Tibial artery (tissue), 4 donors: ENCODE measurements at regions not wholly inside any gene's neighbourhood (a gene's known extent, or its start where the extent isn't known, plus 50 kb on each side); places are given as distances from the start of the nearest gene placed in this dataset.

Source experiments
- DNase-seq, 2 donors: peaks; one replicate each; pipeline ENCODE4 v3.0.0-alpha.2; 2019
- H3K27ac ChIP-seq, 2 donors: fragments of 200-600 bp; sonication (generic) in 1 of 2; 1 replicate in 1 of 2; 2 replicates in 1 of 2; pipeline ENCODE4 v1.5.1; 2018 to 2019; ENCODE audit warnings: mild to moderate bottlenecking in 1 of 2
- H3K27me3 ChIP-seq, 2 donors: fragments of 200-600 bp; sonication (generic) in 1 of 2; one replicate each; pipeline versions ENCODE4 v1.5.1 to v1.6.0; 2016 to 2019
- H3K36me3 ChIP-seq, 3 donors: fragments of 200-600 bp; sonication (generic) in 2 of 3; one replicate each; pipeline ENCODE4 v1.5.1; 2016 to 2019; ENCODE audit warnings: mild to moderate bottlenecking in 2 of 3
- H3K4me1 ChIP-seq, 4 donors: fragments of 200-600 bp; sonication (generic) in 2 of 4; 1 replicate in 3 of 4; 2 replicates in 1 of 4; pipeline ENCODE4 v1.5.1; 2016 to 2019
- H3K4me3 ChIP-seq, 2 donors: fragments of 200-600 bp; sonication (generic) in 1 of 2; 1 replicate in 1 of 2; 2 replicates in 1 of 2; pipeline ENCODE4 v1.5.1; 2018 to 2019; ENCODE audit warnings: mild to moderate bottlenecking in 2 of 2
- H3K9me3 ChIP-seq, 3 donors: fragments of 200-600 bp; sonication (generic) in 1 of 3; one replicate each; pipeline ENCODE4 v1.5.1; 2016 to 2019
- CTCF ChIP-seq, 2 experiments: fragments of 200-600 bp in 1 of 2; fragments of 450-650 bp in 1 of 2; IDR thresholded peaks; one replicate each; pipeline ENCODE4 v1.5.1; 2017 to 2019; ENCODE audit warnings: antibody characterized with exemption in 2 of 2, mild to moderate bottlenecking in 1 of 2, moderate library complexity in 1 of 2
- intact Hi-C: fragments of 100-400 bp; cut with DNase I; formaldehyde crosslinking; loops from one replicate; pipeline ENCODE4 v1.15.0; 2023; ENCODE audit warnings: low total_unique reads

GRCh38 chr3:44128057-44128775 lies 113.5 kb upstream of the TOPAZ1 start:
- H3K9me3 ChIP-seq: no peaks in the 10 kb centered on the region
- TF ChIP-seq CTCF (IDR thresholded peaks at IDR 0.05): no peak
- no peak for DNase-seq
- no peak overlapping the region for H3K4me3 ChIP-seq
- no peak overlapping the region for H3K27ac ChIP-seq
- peaks cover 0 to 5% of the 10 kb centered on the region in 2 donors for H3K27me3 ChIP-seq
- no peaks in the 10 kb centered on the region for H3K36me3 ChIP-seq
- intact Hi-C loops: no loop called here
- no peaks in the 10 kb centered on the region for H3K4me1 ChIP-seq

GRCh38 chr3:44130249-44130648 lies 111.4 kb upstream of the TOPAZ1 start:
- Histone ChIP-seq H3K4me1 (no peaks in the 10 kb centered on the region), H3K4me3 (no peak overlapping the region), H3K27ac (no peak overlapping the region), H3K9me3 (no peaks in the 10 kb centered on the region), H3K27me3 (peaks cover 0 to 5% of the 10 kb centered on the region in 2 donors), H3K36me3 (no peaks in the 10 kb centered on the region)
- intact Hi-C loops: no loop called here
- TF ChIP-seq CTCF (IDR thresholded peaks at IDR 0.05): no peak
- no peak for DNase-seq

GRCh38 chr3:44132061-44132460 lies 109.6 kb upstream of the TOPAZ1 start:
- intact Hi-C loops: no loop called here
- Histone ChIP-seq H3K36me3 (no peaks in the 10 kb centered on the region), H3K4me3 (no peak overlapping the region), H3K27ac (no peak overlapping the region), H3K9me3 (no peaks in the 10 kb centered on the region), H3K4me1 (no peaks in the 10 kb centered on the region), H3K27me3 (peaks cover 0 to 5% of the 10 kb centered on the region in 2 donors)
- DNase-seq: no peak
- no peak for TF ChIP-seq CTCF (IDR thresholded peaks at IDR 0.05)

GRCh38 chr3:44132593-44132992 lies 109.1 kb upstream of the TOPAZ1 start:
- Histone ChIP-seq H3K4me1 (no peaks in the 10 kb centered on the region), H3K36me3 (no peaks in the 10 kb centered on the region), H3K9me3 (no peaks in the 10 kb centered on the region), H3K27ac (no peak overlapping the region), H3K4me3 (no peak overlapping the region), H3K27me3 (peaks cover 0 to 5% of the 10 kb centered on the region in 2 donors)
- no peak for DNase-seq
- intact Hi-C loops: no loop called here
- no peak for TF ChIP-seq CTCF (IDR thresholded peaks at IDR 0.05)

- DNase-seq: no peak
These were observed 105.3 kb upstream of the TOPAZ1 start for GRCh38 chr3:44136421-44136820.

More at GRCh38 chr3:44136421-44136820, 105.3 kb upstream of the TOPAZ1 start:
- Histone ChIP-seq H3K4me1 (no peaks in the 10 kb centered on the region), H3K36me3 (no peaks in the 10 kb centered on the region), H3K27ac (no peak overlapping the region), H3K27me3 (peaks cover 0 to 9% of the 10 kb centered on the region in 2 donors), H3K9me3 (no peaks in the 10 kb centered on the region), H3K4me3 (no peak overlapping the region)
- intact Hi-C loops: no loop called here
- TF ChIP-seq CTCF (IDR thresholded peaks at IDR 0.05): no peak
